ENCODE measurements at regions not wholly inside any gene's neighbourhood (a gene's known extent, or its start where the extent isn't known, plus 50 kb on each side); places are given as distances from the start of the nearest gene placed in this dataset.

DNA sequence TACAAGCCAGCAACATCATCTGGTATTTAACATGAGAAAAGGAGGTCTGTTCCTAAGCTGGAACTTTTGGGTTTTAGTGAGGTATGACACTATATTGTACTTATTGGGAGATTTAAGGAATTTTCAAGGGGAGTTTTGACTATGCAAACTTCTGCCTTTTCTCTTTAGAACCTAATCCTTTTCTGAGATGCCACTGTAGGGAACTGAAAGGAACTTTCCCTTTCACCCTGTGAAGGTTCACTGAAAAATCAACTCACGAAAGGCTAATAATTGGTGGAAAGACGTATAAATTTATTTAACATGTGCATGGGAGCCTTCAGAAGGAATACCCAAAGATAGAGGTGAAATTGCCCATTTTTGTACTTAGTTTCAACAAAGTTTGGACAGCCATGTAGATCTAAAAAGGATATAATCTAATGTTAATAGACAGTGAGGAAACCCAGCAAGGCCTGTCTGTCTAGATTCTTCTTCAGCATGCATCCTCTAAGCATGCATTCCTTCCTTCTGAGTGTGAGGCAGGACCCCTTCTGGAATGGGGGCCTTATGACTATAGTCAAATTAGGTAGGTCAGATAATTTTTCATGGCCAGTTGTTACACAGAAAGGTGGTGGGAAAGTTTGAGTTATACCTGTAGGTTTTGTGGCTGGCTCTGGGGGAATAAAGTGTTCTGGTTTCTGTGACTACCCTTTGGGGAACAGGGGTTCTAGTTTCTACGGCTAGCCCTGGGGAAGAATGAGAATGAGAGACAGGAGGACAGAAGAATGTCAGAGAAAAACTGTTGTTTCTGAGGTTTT is 200.3 kb downstream of the C9orf152 start:
- 75 to 96% methylated on average over 3 of the region's 3 CpGs for WGBS, 2 donors
- Histone ChIP-seq H3K9me3 (ENCODE audit: control insufficient read depth in 4 of 4, insufficient read depth in 3 of 4, low read length in 3 of 4) (no peaks in the 10 kb centered on the region), H3K27ac (ENCODE audit: low read depth in 1 of 2, low read length in 1 of 2) (no peak overlapping the region), H3K4me3 (no peak overlapping the region), H3K27me3 (ENCODE audit: control insufficient read depth in 3 of 3, insufficient read depth in 3 of 3, low read length in 2 of 3) (no peaks in the 10 kb centered on the region), H3K9ac (ENCODE audit: insufficient read depth in 1 of 2, low read length in 2 of 2) (no peak overlapping the region), H3K4me1 (ENCODE audit: control insufficient read depth in 5 of 5, insufficient read depth in 5 of 5, low read length in 5 of 5) (no peaks in the 10 kb centered on the region), H3K36me3 (ENCODE audit: control insufficient read depth in 4 of 4, insufficient read depth in 4 of 4, low read length in 4 of 4) (no peaks in the 10 kb centered on the region)
- no peak for ATAC-seq (ENCODE audit: insufficient read depth, low FRiP score)
- TF ChIP-seq CTCF (IDR thresholded peaks at IDR 0.05; ENCODE audit: control extremely low read depth, extremely low read depth), result no peak
- DNase-seq, result no peak

DNA sequence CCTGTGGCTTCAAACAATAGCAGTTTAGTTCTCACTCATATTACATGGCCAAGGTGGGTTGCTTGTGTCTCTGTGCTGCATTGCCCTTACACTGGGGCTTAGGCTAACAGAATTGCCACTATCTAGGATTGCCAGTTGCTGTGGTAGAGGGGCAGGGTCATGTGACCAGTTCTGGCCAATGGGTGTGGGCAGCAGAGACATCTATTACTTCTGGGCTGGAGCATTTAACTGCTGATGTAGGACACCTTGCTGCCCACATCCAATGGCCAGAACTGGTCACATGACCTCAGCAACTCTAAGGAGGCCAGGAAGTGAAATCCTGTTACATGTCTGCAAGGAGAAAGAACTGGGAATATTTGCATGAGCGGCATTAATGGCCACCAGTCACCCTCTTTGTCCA is 199.3 kb downstream of the C9orf152 start:
- no peak for DNase-seq
- Histone ChIP-seq H3K36me3 (ENCODE audit: control insufficient read depth in 4 of 4, insufficient read depth in 4 of 4, low read length in 4 of 4) (no peaks in the 10 kb centered on the region), H3K9me3 (ENCODE audit: control insufficient read depth in 4 of 4, insufficient read depth in 3 of 4, low read length in 3 of 4) (no peaks in the 10 kb centered on the region), H3K4me1 (ENCODE audit: control insufficient read depth in 5 of 5, insufficient read depth in 5 of 5, low read length in 5 of 5) (no peaks in the 10 kb centered on the region), H3K27me3 (ENCODE audit: control insufficient read depth in 3 of 3, insufficient read depth in 3 of 3, low read length in 2 of 3) (no peaks in the 10 kb centered on the region), H3K9ac (ENCODE audit: insufficient read depth in 1 of 2, low read length in 2 of 2) (no peak overlapping the region), H3K27ac (ENCODE audit: low read depth in 1 of 2, low read length in 1 of 2) (no peak overlapping the region), H3K4me3 (no peak overlapping the region)
- 98 to 100% methylated on average over 1 of the region's 1 CpG for WGBS, 2 donors
- no peak for TF ChIP-seq CTCF (IDR thresholded peaks at IDR 0.05; ENCODE audit: control extremely low read depth, extremely low read depth)
- ATAC-seq (ENCODE audit: insufficient read depth, low FRiP score), result no peak

- 91 to 92% methylated on average over 12 of the region's 12 CpGs for WGBS, 2 donors
- no peaks in the 10 kb centered on the region for H3K27me3 ChIP-seq (ENCODE audit: control insufficient read depth in 3 of 3, insufficient read depth in 3 of 3, low read length in 2 of 3)
- no peak for TF ChIP-seq CTCF (IDR thresholded peaks at IDR 0.05; ENCODE audit: control extremely low read depth, extremely low read depth)
- no peaks in the 10 kb centered on the region for H3K36me3 ChIP-seq (ENCODE audit: control insufficient read depth in 4 of 4, insufficient read depth in 4 of 4, low read length in 4 of 4)
- no peak for DNase-seq
- H3K4me3 ChIP-seq, result no peak overlapping the region
- H3K9ac ChIP-seq (ENCODE audit: insufficient read depth in 1 of 2, low read length in 2 of 2), result no peak overlapping the region
- H3K4me1 ChIP-seq (ENCODE audit: control insufficient read depth in 5 of 5, insufficient read depth in 5 of 5, low read length in 5 of 5), result peaks cover 0 to 9% (median 0%) of the 10 kb centered on the region in 5 donors
- ATAC-seq (ENCODE audit: insufficient read depth, low FRiP score), result no peak
- H3K27ac ChIP-seq (ENCODE audit: low read depth in 1 of 2, low read length in 1 of 2), result no peak overlapping the region
- H3K9me3 ChIP-seq (ENCODE audit: control insufficient read depth in 4 of 4, insufficient read depth in 3 of 4, low read length in 3 of 4), result no peaks in the 10 kb centered on the region
Measured at GRCh38 chr9:110011628-110012320, 196.2 kb downstream of the C9orf152 start.

All from lung (tissue), 11 donors.